ENCODE measurements at regions not wholly inside any gene's neighbourhood (a gene's known extent, or its start where the extent isn't known, plus 50 kb on each side); places are given as distances from the start of the nearest gene placed in this dataset.

DNA sequence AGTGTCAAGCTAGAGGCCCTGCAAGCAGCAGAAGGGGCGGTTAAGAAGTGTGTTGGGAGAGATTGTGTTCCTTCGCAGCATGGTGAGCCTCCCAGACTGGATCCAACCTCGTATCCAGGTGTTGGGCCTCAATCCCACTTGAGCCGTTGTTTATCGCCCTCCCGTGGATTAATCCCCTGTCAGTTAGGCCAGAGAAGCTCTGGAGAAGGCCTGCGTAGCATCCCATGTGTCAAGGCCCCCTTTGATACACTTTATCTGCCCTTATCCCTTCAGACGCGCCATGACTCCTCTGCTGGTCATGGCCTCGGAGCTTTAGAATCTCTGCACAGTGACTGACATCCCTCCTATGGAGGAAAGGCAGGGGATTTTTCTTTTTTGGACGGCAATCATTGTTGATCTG is 181.0 kb downstream of the ZFP64 start:
- TF ChIP-seq, protein P1, sequence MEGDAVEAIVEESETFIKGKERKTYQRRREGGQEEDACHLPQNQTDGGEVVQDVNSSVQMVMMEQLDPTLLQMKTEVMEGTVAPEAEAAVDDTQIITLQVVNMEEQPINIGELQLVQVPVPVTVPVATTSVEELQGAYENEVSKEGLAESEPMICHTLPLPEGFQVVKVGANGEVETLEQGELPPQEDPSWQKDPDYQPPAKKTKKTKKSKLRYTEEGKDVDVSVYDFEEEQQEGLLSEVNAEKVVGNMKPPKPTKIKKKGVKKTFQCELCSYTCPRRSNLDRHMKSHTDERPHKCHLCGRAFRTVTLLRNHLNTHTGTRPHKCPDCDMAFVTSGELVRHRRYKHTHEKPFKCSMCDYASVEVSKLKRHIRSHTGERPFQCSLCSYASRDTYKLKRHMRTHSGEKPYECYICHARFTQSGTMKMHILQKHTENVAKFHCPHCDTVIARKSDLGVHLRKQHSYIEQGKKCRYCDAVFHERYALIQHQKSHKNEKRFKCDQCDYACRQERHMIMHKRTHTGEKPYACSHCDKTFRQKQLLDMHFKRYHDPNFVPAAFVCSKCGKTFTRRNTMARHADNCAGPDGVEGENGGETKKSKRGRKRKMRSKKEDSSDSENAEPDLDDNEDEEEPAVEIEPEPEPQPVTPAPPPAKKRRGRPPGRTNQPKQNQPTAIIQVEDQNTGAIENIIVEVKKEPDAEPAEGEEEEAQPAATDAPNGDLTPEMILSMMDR (IDR thresholded peaks at IDR 0.05): no peak
- no peak for TF ChIP-seq ZFX (IDR thresholded peaks at IDR 0.05; ENCODE audit: borderline replicate concordance)

Measured in 22Rv1 (cell line).